ENCODE measurements at regions not wholly inside any gene's neighbourhood (a gene's known extent, or its start where the extent isn't known, plus 50 kb on each side); places are given as distances from the start of the nearest gene placed in this dataset.

GRCh38 chr10:88117869-88118632 lies 254.6 kb downstream of the PTEN start:
- TF ChIP-seq, protein P1, sequence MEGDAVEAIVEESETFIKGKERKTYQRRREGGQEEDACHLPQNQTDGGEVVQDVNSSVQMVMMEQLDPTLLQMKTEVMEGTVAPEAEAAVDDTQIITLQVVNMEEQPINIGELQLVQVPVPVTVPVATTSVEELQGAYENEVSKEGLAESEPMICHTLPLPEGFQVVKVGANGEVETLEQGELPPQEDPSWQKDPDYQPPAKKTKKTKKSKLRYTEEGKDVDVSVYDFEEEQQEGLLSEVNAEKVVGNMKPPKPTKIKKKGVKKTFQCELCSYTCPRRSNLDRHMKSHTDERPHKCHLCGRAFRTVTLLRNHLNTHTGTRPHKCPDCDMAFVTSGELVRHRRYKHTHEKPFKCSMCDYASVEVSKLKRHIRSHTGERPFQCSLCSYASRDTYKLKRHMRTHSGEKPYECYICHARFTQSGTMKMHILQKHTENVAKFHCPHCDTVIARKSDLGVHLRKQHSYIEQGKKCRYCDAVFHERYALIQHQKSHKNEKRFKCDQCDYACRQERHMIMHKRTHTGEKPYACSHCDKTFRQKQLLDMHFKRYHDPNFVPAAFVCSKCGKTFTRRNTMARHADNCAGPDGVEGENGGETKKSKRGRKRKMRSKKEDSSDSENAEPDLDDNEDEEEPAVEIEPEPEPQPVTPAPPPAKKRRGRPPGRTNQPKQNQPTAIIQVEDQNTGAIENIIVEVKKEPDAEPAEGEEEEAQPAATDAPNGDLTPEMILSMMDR (conservative IDR thresholded peaks at IDR 0.05 in 1 of 2, IDR thresholded peaks at IDR 0.05 in 1 of 2; ENCODE audit: low read depth in 1 of 2, low read length in 2 of 2) = peak in 1 of 2 donors; percentile 11
- no peak for TF ChIP-seq EZH2 (IDR thresholded peaks at IDR 0.05; ENCODE audit: low read length, missing control alignments)
